ENCODE measurements at regions not wholly inside any gene's neighbourhood (a gene's known extent, or its start where the extent isn't known, plus 50 kb on each side); places are given as distances from the start of the nearest gene placed in this dataset.

DNA sequence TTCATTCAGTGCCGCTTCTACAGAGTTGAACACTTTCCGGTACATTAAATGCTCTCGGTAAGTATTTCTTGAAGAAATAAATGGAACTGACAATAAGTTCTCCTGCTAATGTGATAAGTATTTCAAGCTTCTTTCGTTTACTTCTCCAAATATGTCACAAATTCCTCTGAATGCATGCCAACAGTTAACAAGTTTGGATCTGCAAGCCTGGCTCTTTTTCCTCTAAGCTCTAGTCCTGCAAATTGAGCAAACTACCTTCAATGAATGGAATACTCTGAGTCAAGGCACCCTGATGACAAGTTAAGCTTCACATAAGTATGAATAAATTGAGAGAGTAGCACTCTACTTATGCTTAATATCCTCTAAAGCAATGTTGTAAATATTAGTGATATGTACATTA, 403.6 kb downstream of the PDGFC start:
- TF ChIP-seq, protein P1, sequence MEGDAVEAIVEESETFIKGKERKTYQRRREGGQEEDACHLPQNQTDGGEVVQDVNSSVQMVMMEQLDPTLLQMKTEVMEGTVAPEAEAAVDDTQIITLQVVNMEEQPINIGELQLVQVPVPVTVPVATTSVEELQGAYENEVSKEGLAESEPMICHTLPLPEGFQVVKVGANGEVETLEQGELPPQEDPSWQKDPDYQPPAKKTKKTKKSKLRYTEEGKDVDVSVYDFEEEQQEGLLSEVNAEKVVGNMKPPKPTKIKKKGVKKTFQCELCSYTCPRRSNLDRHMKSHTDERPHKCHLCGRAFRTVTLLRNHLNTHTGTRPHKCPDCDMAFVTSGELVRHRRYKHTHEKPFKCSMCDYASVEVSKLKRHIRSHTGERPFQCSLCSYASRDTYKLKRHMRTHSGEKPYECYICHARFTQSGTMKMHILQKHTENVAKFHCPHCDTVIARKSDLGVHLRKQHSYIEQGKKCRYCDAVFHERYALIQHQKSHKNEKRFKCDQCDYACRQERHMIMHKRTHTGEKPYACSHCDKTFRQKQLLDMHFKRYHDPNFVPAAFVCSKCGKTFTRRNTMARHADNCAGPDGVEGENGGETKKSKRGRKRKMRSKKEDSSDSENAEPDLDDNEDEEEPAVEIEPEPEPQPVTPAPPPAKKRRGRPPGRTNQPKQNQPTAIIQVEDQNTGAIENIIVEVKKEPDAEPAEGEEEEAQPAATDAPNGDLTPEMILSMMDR (IDR thresholded peaks at IDR 0.05; ENCODE audit: extremely low read depth in 1 of 2, insufficient read depth in 1 of 2, low read depth in 1 of 2, low read length in 2 of 2) = no peak
- no peak for TF ChIP-seq POLR2A (IDR thresholded peaks at IDR 0.05; ENCODE audit: low read depth, low read length)
- no peak for TF ChIP-seq EZH2 (IDR thresholded peaks at IDR 0.05; ENCODE audit: borderline replicate concordance, low read depth, low read length, severe bottlenecking)
- TF ChIP-seq POLR2AphosphoS5 (IDR thresholded peaks at IDR 0.05; ENCODE audit: insufficient read depth, low read depth, low read length) = no peak
- no peak for TF ChIP-seq FOS (IDR thresholded peaks at IDR 0.05; ENCODE audit: borderline replicate concordance, insufficient read depth, low read length)

All from endothelial cell of umbilical vein (primary cell).